ENCODE measurements at regions not wholly inside any gene's neighbourhood (a gene's known extent, or its start where the extent isn't known, plus 50 kb on each side); places are given as distances from the start of the nearest gene placed in this dataset.

DNA sequence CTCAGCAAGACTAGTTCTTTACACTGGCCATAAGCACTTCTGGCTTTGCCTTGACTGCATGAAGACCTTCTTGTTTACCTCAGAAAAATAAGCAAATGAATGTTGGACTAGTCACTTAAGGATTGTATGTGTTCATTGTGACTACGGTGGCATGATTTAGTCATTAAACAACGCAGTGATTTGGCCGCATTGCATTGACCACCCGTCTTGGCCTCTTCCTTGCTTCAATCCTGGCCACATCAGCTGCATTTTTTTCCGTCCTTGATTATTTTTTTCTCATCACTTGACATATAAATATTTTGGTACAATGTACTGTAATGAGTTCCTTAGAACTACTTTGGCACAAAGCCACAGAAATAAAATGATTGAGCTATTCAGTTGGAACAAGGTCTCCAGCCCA, 656.2 kb downstream of the RAB28 start:
- no peak for DNase-seq

DNA sequence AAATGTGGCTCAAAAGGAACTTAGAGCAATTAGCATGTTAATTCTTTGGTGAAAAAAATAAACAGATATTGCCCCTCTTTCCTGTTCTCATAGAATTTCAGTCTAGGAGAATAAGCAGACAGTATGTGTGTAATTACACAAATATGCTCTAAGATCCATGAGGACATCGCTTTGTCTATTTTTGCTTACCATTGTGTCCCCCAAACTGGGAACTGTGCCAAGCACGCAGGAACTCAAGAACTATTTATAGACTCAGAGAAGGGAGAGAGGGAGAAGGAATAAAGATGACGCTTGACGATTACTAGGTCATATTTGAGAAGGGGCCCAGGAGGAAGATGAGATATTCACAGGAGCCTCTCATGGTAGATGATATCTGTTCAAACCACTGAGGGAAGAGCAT, 692.6 kb downstream of the RAB28 start:
- no peak for DNase-seq

DNA sequence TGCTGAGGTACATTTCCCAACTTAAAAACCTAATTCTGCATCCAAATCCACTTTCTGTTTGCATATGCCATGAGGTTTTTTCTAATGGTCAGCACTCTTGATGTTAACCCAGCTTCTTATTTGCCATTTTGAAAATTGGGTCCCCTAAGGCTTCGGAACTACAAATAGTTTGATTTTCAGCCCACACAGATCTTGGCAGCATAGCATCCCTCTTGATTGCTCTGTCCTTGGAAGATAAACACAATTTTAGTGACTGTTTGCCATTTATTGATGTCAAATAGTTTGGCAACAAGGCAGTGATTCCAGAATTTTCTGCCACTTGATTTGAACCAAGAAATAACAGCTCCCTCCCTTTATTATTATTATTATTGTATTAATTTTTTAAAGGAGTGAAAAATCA, 696.9 kb downstream of the RAB28 start:
- DNase-seq, result no peak

DNA sequence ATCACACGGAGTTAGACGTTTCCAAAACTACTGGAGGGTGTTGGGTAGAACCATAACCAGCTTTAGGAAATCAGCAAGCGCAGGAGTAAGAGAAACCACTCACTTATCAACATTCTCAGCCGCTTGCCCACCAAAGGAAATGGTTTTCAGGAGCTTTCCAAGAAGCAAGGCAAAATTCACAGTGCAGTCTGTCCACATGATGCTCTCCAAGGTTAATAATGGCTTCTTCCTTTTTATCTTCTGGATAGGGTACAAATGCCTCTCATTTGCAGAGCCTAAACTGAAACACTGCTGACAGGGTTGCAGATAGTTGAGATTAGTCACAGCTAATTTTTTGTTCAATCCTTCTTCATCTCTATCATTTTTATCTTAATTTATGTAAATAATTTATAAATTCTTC, 705.4 kb downstream of the RAB28 start:
- no peak for DNase-seq

DNA sequence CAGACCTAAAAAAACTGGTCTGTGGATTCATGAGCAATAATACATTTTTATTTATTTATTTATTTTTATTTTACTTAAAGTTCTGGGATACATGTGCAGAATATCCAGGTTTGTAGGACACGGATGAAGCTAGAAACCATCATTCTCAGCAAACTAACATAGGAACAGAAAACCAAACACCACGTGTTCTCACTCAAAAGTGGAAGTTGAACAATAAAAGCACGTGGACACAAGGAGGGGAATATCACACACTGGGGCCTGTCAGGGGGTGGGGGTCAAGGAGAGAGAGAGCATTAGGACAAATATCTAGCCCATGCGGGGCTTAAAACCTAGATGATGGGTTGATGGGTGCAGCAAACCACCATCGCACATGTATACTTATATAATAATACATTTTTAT, 705.9 kb downstream of the RAB28 start:
- no peak for DNase-seq

DNA sequence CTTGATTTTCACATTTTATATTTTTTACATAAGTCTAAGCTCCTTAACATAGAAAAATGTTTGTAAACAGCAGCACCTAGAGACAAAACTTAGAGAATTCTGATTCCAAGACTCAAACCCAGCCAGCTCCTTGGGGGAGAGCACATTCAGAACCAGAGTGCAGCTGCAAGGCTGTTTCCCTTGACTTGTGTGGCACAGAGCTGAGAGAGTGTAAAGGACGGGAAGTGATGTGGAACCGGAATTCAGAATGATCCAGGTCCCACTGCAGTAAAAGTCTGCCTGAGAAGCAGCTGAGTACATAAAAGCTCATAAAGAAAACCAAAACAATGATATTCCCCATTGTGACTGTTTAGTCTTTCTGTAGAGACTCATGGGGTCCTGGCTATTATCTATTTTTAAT, 713.8 kb downstream of the RAB28 start:
- DNase-seq, result no peak

DNA sequence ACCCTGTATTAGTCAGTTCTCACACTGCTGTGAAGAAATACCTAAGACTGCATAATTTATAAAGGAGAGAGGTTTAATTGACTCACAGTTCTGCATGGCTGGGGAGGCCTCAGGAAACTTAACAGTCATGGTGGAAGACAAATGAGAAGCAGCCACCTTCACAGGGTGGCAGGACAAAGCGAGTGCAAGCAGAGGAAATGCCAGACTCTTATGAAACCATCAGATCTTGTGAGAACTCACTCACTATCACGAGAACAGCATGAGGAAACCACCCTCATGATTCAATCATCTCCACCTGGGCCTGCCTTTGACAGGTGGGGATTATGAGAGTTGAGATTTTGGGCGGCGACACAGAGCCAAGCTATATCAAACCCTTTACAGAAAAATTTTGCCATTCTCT, 722.4 kb downstream of the RAB28 start:
- DNase-seq, result no peak

DNA sequence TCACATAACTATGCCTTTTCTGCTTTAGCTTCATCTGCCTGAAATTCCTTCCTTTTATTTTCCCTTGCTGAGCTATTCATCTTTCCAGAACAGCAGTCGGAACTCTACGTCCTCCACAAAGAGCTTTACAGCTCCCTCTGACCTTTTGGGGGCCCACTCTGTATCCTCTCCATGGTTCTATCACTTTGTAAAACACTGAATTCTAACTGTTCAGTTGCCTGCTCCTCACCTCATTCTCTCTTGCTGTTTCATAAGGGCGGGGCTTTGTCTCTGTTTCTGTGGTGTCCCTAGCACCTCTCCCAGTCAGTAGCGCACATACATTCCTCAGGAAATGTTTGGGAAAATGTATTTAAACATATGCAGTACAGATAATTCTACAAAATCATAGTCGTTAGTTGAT, 737.0 kb downstream of the RAB28 start:
- no peak for DNase-seq

DNA sequence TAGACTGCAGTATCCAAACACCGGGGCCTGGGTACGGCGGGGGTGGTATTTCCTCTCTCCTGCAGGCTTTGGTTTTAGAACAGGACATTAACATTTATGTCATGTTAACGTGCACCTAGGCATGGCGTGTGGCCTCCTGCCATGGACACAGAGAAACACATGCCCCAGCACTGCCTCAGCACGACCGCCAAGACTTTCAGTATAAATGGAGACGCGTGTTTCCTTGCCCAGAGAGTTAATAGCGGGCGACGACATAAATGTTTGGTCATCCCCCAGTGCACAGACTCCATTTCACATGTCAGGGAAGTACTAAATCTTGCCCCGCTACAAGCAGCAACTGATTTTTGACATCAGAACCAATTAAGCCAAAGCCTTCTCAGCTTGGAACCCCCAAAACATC, 737.9 kb downstream of the RAB28 start:
- DNase-seq, result no peak

DNA sequence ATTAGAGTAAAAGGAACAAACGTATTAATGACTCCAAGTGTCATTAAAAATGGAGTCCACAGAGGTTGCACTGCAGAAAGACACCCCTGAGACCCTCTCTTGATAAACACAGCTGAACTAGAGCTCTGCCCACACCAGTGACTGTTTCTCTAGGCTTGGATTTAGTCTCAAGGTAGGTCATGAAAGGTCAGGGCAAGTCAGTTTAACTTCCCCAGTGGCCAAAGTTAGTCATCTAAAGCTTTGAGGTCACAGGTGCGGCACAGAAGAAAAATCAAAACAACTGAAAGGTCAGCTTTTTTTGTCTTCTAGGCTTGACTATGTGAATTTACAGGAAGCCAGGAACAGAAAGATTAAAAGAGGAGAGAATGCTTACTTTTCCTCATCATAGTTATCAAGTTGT, 749.6 kb downstream of the RAB28 start:
- DNase-seq, result no peak

DNA sequence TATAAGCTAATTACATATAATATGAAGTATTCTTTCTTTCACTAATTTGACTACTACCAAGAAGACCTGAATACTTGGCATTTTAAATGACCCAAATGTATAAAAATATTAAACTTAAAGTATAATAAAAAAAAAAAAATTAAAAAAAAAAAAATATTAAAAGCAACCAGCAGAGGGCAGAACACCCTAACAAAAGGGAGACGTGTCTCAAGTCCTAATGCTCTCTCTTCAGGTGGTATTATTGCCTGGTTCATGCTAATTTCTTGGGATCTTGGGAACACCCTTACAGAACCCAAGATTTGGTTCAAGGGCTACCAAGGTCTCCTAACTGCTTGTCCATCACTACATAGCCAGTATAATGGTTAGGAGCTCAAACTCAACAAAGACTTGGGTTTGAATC, 754.8 kb downstream of the RAB28 start:
- DNase-seq, result no peak

DNA sequence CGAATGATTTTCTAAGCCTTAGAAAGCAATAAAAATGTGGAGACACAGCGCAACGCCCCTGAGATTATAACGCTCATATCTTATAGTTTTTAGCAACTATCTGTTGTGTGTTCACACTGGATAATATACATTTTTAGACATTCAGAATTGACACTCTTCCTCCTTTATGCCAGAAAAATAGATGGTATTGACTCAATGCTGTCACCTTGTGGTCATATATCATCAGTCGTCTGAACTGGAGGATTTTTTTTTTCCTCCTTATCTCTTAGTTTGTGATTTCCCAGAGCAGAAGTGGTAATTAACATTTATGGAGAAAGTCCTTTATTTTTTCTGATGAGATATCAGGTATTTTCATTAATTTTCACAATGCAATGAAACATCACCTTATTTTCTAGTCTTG, 759.6 kb downstream of the RAB28 start:
- DNase-seq, result no peak

DNA sequence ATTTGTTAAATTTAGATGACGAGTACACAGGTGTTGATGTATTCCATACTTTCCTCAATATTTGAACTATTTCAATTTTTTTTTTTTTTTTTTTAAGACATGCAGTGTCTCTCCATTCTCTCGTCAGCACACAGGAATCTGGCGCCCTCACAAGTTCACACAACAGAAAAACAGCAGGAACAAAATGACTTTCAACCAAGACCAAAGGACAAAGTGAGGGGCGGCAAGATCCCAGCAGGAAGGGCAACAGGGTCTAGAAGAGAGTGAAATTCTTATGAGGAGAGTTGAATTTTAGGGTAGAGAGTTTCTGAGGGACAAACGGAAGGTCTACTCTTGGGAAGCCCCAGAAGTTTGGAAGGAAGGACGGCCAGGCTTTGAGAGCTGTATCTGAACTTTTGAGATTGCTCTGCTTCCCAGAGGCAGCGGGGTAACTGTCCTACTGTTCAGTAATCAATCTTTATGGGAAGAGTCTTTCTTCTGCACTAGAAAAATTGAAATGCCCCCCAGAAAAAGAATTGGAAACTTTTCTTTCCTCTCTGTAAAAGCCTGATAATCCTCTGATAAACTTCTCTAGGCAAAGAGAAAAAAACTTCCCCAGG, 760.2 kb downstream of the RAB28 start:
- no peak for DNase-seq

DNA sequence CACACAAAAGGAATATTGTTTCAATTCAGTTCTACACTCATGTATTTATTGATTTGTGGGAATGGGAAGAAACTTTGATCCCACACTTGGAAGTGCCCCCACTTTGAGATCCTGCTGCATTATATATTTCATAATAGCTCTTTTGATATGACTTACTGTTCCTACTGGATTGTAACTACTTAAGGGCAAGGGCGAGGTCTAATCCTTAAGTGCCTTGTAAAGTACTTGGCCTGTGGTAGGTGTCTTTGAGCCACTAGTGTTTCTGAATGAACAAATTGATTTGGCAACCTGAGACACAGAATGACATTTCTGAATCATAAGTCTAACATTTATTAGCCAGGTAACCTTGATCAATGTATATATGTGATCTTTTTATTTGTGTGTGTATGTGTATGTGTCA, 767.2 kb downstream of the RAB28 start:
- DNase-seq, result no peak

DNA sequence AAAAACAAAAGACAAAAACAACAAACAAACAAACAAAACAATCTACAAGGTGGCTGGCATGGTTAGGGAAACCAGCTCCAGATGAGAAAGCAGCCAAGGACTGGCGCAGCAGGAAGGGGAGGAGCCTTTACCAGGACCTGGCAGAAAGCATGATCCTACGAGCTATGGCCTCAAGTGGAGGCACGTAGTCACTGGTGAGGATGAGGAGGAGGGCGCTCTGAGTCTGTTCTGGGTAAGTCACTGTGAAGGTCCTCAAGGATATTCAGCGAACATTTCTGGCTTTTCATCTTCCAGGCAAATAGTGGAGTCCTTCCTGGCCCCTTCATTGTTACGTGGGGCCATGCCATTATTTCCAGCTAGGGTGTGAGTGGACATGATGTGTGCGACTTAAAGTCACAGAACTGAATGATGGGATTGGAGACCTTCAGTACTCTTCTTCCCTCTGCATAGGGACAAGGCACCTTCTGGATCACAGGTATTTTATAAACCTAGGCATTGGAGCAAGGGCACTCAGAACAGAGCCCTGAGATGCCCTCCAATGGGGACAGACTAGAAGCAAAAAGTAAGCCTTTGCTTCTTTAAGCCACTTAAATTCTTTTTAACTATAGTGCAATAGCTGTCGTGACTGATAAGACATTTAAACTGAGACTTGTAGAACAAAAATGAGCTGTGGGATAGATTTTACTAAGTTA, 771.3 kb downstream of the RAB28 start:
- DNase-seq, result no peak

DNA sequence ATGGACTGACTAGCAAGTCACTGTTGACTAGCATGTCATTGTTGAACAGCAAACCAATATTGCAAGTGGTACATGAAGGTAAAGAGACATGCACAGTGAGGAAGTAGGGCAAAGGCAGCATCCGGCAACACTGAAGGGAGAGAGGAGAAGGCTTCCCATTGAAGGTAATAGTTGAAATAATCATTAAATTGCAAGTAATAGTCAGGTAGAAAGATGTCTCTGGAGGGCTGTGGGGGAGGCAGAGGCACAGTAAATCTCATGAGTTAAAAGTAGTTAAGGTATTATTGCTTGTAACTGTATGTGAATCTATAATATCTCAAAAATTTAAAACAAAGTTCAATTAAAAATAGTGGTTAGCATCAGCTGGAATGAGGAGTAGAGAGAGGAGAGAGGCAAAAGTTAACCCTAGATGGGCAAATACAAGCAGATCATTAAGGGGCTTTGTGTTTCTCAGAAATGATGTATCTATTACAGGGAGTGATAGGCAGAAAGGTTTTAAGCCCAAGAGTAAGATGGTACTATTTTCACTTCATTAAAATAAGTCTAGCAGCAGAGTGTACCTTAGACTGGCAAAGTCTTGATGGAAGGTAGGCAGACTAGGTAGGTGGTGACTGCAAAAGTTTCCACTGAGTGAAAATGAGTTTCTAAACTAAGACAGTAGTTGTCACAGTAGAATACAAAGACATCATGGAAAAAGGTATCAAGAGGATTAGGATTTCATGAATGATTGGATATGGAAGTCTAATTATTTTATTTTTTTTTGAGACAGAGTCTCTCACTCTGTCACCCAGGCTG, 776.6 kb downstream of the RAB28 start:
- no peak for DNase-seq

DNA sequence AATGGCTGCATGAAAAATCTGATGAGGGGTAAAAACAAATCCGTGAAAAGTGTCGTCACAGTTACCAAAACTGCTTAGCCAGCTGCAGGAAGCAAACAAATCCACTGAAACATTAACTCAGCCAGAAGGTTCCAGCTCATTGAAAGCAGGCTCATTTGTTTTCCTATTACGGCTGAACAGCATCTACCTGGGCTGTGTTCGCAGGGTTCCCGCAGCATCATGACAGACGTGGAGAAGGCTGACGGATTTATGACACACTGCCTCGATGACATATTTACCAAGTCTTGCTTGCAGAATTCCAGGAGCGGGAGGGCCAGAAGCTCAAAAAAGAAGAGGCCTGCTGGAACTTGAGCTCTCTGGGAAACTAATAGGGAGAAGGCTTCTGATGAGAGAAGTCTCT, 781.1 kb downstream of the RAB28 start:
- DNase-seq, result no peak

DNA sequence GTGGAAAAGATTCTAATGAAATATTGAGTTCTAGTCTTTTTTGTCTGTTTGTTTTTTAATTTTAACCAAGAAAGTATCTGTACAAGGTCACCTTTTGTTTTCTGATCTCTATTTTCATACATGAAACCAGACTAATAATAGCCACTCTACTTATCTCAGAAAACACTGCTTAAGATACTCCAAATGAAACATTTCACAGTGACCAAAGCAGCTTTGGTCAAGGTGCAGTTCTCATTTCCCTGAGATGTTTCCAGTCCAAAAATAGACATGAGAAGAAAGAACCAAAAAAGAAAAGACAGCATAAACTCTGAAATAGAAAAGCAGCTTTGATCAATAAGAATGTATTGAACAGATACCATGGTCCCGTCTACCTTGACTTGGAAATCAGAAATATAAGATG, 782.8 kb downstream of the RAB28 start:
- DNase-seq, result no peak

DNA sequence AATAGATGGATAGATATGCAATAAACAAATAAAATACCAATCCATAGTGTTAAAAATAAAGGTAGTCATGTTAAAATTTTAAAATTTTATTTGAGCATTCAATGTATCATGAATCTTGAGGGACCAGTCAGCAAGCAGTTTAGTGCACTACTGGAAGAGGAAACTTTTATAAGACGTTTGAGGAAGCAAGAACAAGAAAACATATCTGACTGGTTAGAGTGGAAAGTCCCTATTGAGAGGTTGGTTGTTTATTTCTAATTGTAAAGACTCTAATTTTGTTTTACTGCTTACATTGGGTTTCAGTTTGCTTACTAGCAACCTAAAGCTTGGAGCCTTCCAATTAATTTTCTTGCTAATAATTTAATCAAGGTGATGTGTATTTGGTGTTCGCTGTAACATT, 786.2 kb downstream of the RAB28 start:
- no peak for DNase-seq

DNA sequence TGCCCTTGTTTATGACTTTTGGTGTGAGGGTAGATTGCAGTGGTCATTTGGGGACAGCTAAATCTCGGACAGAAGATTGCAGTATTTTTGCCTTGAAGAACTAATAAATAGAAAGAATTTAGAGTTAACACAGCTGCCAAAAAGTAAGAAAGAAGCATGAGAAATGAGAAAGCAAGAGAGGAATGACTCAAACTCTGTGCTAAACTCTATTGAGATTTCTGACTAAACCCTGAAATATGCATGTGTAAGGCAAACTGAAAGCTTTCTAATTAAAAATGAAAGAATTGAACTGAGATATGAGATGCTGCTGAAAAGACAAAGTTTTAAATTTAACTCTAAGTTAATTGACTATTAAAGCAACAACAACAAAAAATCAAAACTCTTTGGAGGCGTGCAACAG, 791.3 kb downstream of the RAB28 start:
- no peak for DNase-seq

DNA sequence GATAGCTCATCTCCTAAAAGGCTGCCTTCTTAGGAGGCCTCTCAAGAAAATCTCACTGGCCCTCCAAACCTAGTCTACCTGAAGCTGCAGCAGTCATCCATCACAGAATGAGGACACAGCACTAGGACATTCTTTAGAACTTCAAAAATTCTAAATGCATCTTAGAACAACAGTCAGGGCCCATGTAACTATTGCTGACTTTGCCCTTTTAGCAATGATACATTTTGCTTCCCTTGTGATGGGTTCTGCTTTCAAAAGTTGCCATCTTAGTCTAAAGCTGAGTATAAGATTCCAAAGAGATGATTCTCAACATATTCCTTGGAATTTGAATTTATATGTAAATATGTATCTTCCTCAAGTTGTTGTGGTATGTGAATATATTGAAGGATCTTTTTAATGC, 793.0 kb downstream of the RAB28 start:
- DNase-seq, result no peak

DNA sequence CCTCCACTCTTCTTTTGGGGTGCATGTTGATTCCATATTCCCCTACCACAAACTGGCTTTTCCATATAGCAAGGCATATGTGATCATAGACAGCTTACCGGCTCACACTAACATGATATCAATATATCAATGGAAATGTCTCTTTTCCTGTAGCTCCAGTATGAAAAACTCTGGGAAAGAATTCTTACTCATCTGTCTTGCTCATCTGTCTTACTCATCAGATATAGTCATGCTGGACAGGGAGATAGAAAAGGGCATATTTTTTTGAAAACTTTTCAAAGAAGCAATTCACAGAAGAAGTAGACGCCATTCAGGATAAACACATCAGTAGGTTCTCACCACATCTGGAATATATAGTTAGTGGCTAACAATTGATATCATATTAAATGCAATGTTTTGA, 794.7 kb downstream of the RAB28 start:
- no peak for DNase-seq

DNA sequence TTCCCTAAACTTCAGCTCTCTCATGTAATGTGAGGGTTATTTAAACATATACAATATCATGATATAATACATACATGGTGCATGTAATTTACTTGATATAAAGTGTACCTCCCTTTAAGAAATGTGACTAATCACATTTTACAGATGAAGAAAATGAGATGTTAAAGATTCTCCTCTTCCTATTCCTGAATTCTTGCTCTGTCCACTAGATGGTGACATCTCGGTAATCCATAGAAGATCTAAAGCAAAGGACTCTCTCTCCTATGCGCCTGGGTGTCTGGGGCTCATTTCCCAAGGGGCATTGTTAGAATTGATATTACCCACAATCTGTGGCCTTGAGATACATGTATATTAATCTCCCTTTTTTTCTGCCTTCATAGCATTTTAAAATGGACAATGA, 804.9 kb downstream of the RAB28 start:
- no peak for DNase-seq

DNA sequence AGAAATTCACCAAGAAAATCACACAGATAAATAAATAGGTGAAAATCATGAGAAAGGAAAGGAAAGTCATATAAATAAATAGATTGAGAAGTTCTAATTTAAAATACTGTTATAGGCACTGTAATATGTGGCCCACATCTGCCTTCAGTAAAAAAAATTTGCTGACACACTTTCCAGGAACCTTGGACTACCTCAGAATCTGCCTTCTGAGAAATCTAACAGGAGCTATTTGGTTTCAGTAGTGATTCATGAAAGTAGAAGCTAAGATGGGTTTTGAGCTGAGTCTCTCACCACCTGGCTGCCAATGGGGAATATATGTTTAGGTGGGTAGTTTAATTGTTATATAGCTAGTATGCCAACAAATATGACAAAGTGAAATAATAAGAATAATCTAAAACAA, 810.0 kb downstream of the RAB28 start:
- DNase-seq, result no peak

DNA sequence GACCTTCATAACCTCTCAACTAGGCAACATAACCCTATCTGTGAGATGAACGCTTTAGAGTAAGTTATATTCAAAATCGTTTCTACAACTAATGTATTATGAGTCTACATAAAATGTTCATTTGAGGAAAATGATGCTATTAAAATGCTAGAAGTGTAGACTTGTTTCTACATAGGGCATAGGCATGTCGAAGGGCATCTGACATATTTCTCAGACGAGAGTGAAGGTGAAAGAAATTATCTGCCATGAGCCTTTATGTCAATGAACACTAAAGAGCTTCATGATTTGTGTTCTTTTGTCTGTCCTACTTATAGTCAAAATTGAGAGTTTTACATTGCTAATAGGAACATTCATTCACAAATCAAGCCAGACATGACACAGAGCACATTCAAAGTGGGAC, 811.8 kb downstream of the RAB28 start:
- DNase-seq, result no peak
